ENCODE measurements at regions not wholly inside any gene's neighbourhood (a gene's known extent, or its start where the extent isn't known, plus 50 kb on each side); places are given as distances from the start of the nearest gene placed in this dataset.

GRCh38 chr7:54161621-54162020, 380.6 kb upstream of the VSTM2A start:
- H3K4me1 ChIP-seq (ENCODE audit: control insufficient read depth, insufficient read depth, low read length), result no peaks in the 10 kb centered on the region
- no peak overlapping the region for H3K4me2 ChIP-seq (ENCODE audit: control insufficient read depth, insufficient read depth)
- no peaks in the 10 kb centered on the region for H4K20me1 ChIP-seq (ENCODE audit: control insufficient read depth, insufficient read depth)
- no peak overlapping the region for H3K9ac ChIP-seq (ENCODE audit: control insufficient read depth, insufficient read depth, low read length)
- FAIRE-seq (no peak), ATAC-seq (no peak), DNase-seq (ENCODE audit: low read depth, low spot score) (no peak)
- intact Hi-C loops (cut with micrococcal nuclease; ENCODE audit: unreplicated experiment) (no loop called here), in situ Hi-C loops (cut with MboI) (no loop called here)
- no peak for TF ChIP-seq CREB1 (IDR thresholded peaks at IDR 0.05; ENCODE audit: low read depth)
- no peak for TF ChIP-seq E2F4 (IDR thresholded peaks at IDR 0.05; ENCODE audit: low read depth, low read length)
- TF ChIP-seq NR2C1 (IDR thresholded peaks at IDR 0.05), result no peak
- no peak for TF ChIP-seq RFX5 (IDR thresholded peaks at IDR 0.05; ENCODE audit: low read depth, low read length)
- no peak for TF ChIP-seq BMI1 (IDR thresholded peaks at IDR 0.05; ENCODE audit: borderline replicate concordance)
- no peak for TF ChIP-seq MYB (IDR thresholded peaks at IDR 0.05; ENCODE audit: borderline replicate concordance, low read depth, low read length)
- TF ChIP-seq FOXM1 (IDR thresholded peaks at IDR 0.05; ENCODE audit: low read depth, low read length), result no peak
- no peak for TF ChIP-seq TCF12 (IDR thresholded peaks at IDR 0.05; ENCODE audit: low read depth, low read length)
- TF ChIP-seq IRF4 (IDR thresholded peaks at IDR 0.05; ENCODE audit: low read depth, low read length), result no peak
- TF ChIP-seq GATAD2B (conservative IDR thresholded peaks at IDR 0.05; ENCODE audit: low read depth), result no peak
- no peak for TF ChIP-seq USF2 (IDR thresholded peaks at IDR 0.05; ENCODE audit: borderline replicate concordance, low read depth, low read length)
- TF ChIP-seq NFYA (IDR thresholded peaks at IDR 0.05; ENCODE audit: borderline replicate concordance, low read depth, low read length), result no peak
- SMC1A ChIA-PET (ENCODE audit: uncharacterized antibody, unreplicated experiment), result no interaction called here
- H3K36me3 ChIP-seq (ENCODE audit: control insufficient read depth in 2 of 2, insufficient read depth in 2 of 2, low read length in 1 of 2), result no peaks in the 10 kb centered on the region
- H3K27me3 ChIP-seq (replicated peaks in 1 of 2; ENCODE audit: control insufficient read depth in 2 of 2, insufficient read depth in 2 of 2, low read length in 1 of 2), result no peaks in the 10 kb centered on the region
- CTCF ChIA-PET, result no interaction called here
- no peak overlapping the region for H3K27ac ChIP-seq (ENCODE audit: control insufficient read depth, insufficient read depth)
- POLR2A ChIA-PET, result no interaction called here
- RAD21 ChIA-PET (ENCODE audit: unreplicated experiment), result no interaction called here
- no TSS peak for BruUV-seq (replicated peaks)
- no peaks in the 10 kb centered on the region for H3K79me2 ChIP-seq (ENCODE audit: control insufficient read depth, insufficient read depth, low read length)
- H3K9me3 ChIP-seq (replicated peaks; ENCODE audit: control insufficient read depth, insufficient read depth, low read length), result no peaks in the 10 kb centered on the region
- no peak overlapping the region for H2AFZ ChIP-seq (ENCODE audit: control insufficient read depth, low read depth, low read length)
- WGBS (ENCODE audit: insufficient coverage, insufficient replicate concordance, low lambda C conversion rate, missing lambda C conversion rate), result 16% methylated on average over 4 of the region's 4 CpGs
- H3K4me3 ChIP-seq, result no peak overlapping the region

Data from GM12878 (cell line).